GM12878 (cell line): ENCODE measurements at regions not wholly inside any gene's neighbourhood (a gene's known extent, or its start where the extent isn't known, plus 50 kb on each side); places are given as distances from the start of the nearest gene placed in this dataset.

Source experiments
- BMI1 ChIP-seq: fragments of 450-650 bp; IDR thresholded peaks from 2 replicates; pipeline ENCODE4 v1.6.1; 2016; ENCODE audit warnings: mild to moderate bottlenecking, moderate library complexity, borderline replicate concordance
- EP300 ChIP-seq, 2 experiments: fragments of 150-350 bp in 1 of 2; IDR thresholded peaks; 2 replicates each; pipeline ENCODE4 v1.6.1; 2011 to 2012; ENCODE audit warnings: low read depth in 2 of 2, low read length in 2 of 2, borderline replicate concordance in 1 of 2, improper control_type of control experiment in 1 of 2, inconsistent platforms in 1 of 2; ENCODE audit not compliant: control insufficient read depth in 1 of 2
- MYC ChIP-seq: IDR thresholded peaks from 2 replicates; pipeline ENCODE4 v1.6.1; 2011; ENCODE audit warnings: mild to moderate bottlenecking, low read length, moderate library complexity, inconsistent platforms; ENCODE audit not compliant: insufficient read depth, insufficient replicate concordance, insufficient read length, severe bottlenecking
- POLR2AphosphoS5 ChIP-seq: IDR thresholded peaks from 2 replicates; pipeline ENCODE4 v1.6.1; 2011; ENCODE audit warnings: mild to moderate bottlenecking, low read length, inconsistent platforms
- RB1 ChIP-seq: fragments of 450-650 bp; formaldehyde crosslinking; IDR thresholded peaks from 2 replicates; pipeline ENCODE4 v1.6.1; 2017; ENCODE audit warnings: mild to moderate bottlenecking, borderline replicate concordance
- TF ChIP-seq, protein P1 (sequence below), 3 experiments: IDR thresholded peaks in 2 of 3; conservative IDR thresholded peaks in 1 of 3; 2 replicates each; pipeline ENCODE4 v1.5.1; 2011; ENCODE audit warnings: low read depth in 3 of 3, low read length in 3 of 3, mild to moderate bottlenecking in 3 of 3, control low read depth in 2 of 3, moderate library complexity in 2 of 3, inconsistent platforms in 1 of 3, mixed read lengths in 1 of 3; ENCODE audit not compliant: control insufficient read depth in 2 of 3, insufficient read depth in 1 of 3; ENCODE audit errors: extremely low read depth in 1 of 3
- TF ChIP-seq, protein P2 (sequence below): IDR thresholded peaks from 2 replicates; pipeline ENCODE4 v1.6.1; 2012; ENCODE audit warnings: low read depth, low read length, improper control_type of control experiment
- TF ChIP-seq, protein P3 (sequence below): IDR thresholded peaks from 2 replicates; pipeline ENCODE4 v1.6.1; 2011; ENCODE audit warnings: mild to moderate bottlenecking, low read depth, low read length, moderate library complexity; ENCODE audit not compliant: insufficient replicate concordance

DNA sequence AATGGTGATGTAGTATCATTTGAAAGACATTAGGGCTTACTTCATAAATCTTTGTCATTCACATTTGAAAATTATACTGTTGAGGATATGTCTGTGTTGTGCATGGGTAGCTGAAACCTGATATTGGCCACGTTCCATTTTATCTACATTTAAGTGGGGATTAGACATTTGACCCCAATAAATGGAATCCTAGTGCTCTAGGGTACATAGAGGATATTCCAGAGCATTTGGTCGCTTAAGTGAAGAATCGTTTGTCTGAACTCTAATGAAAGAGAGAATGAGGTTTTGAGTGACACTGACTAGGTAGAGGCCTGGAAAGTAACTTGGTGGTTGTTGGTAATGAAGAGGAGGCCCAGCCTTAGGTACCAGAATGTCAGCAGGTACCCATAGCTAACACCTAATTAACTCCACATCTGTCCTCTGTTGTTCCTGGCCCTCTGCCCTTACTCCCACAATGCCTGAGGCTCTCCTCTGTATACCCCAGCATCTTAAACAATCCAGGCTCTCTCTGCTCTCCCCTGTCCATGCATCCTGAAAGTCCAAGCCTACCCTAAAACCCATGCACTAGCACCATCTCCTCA lies 299.5 kb upstream of the KLF3 start:
- no peak for TF ChIP-seq BMI1
- no peak for TF ChIP-seq MYC
- no peak for TF ChIP-seq RB1
- TF ChIP-seq, protein P1, sequence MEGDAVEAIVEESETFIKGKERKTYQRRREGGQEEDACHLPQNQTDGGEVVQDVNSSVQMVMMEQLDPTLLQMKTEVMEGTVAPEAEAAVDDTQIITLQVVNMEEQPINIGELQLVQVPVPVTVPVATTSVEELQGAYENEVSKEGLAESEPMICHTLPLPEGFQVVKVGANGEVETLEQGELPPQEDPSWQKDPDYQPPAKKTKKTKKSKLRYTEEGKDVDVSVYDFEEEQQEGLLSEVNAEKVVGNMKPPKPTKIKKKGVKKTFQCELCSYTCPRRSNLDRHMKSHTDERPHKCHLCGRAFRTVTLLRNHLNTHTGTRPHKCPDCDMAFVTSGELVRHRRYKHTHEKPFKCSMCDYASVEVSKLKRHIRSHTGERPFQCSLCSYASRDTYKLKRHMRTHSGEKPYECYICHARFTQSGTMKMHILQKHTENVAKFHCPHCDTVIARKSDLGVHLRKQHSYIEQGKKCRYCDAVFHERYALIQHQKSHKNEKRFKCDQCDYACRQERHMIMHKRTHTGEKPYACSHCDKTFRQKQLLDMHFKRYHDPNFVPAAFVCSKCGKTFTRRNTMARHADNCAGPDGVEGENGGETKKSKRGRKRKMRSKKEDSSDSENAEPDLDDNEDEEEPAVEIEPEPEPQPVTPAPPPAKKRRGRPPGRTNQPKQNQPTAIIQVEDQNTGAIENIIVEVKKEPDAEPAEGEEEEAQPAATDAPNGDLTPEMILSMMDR (IDR thresholded peaks at IDR 0.05 in 2 of 3, conservative IDR thresholded peaks at IDR 0.05 in 1 of 3; ENCODE audit: control insufficient read depth in 2 of 3, extremely low read depth in 1 of 3, insufficient read depth in 1 of 3, low read depth in 3 of 3, low read length in 3 of 3), result no peak
- TF ChIP-seq, protein P2, sequence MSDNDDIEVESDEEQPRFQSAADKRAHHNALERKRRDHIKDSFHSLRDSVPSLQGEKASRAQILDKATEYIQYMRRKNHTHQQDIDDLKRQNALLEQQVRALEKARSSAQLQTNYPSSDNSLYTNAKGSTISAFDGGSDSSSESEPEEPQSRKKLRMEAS, result no peak
- TF ChIP-seq POLR2AphosphoS5, result no peak
- no peak for TF ChIP-seq EP300 (IDR thresholded peaks at IDR 0.05; ENCODE audit: borderline replicate concordance in 1 of 2, control insufficient read depth in 1 of 2, low read depth in 2 of 2, low read length in 2 of 2)
- TF ChIP-seq, protein P3, sequence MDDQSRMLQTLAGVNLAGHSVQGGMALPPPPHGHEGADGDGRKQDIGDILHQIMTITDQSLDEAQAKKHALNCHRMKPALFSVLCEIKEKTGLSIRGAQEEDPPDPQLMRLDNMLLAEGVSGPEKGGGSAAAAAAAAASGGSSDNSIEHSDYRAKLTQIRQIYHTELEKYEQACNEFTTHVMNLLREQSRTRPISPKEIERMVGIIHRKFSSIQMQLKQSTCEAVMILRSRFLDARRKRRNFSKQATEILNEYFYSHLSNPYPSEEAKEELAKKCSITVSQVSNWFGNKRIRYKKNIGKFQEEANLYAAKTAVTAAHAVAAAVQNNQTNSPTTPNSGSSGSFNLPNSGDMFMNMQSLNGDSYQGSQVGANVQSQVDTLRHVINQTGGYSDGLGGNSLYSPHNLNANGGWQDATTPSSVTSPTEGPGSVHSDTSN, result no peak
